IMR-90 (cell line): ENCODE measurements at regions not wholly inside any gene's neighbourhood (a gene's known extent, or its start where the extent isn't known, plus 50 kb on each side); places are given as distances from the start of the nearest gene placed in this dataset.

Source experiments
- BHLHE40 ChIP-seq: fragments of 150-350 bp; IDR thresholded peaks from 2 replicates; pipeline ENCODE4 v1.6.1; 2016; ENCODE audit warnings: mild to moderate bottlenecking, low read depth, low read length
- CEBPB ChIP-seq: IDR thresholded peaks from 2 replicates; pipeline ENCODE4 v1.6.1; 2012; ENCODE audit warnings: low read depth, low read length, improper control_type of control experiment
- CTCF ChIP-seq: conservative IDR thresholded peaks from 2 replicates; pipeline ENCODE4 v1.5.1; 2012; ENCODE audit warnings: mild to moderate bottlenecking, low read depth, low read length, improper control_type of control experiment
- ELK1 ChIP-seq: fragments of 150-350 bp; IDR thresholded peaks from 2 replicates; pipeline ENCODE4 v1.6.1; 2016; ENCODE audit warnings: low read depth, mild to moderate bottlenecking, low read length, moderate library complexity, borderline replicate concordance
- MAFK ChIP-seq: IDR thresholded peaks from 2 replicates; pipeline ENCODE4 v1.6.1; 2012; ENCODE audit warnings: low read depth, low read length, improper control_type of control experiment
- MXI1 ChIP-seq: IDR thresholded peaks from 2 replicates; pipeline ENCODE4 v1.6.1; 2012; ENCODE audit warnings: low read depth, mild to moderate bottlenecking, low read length, moderate library complexity, borderline replicate concordance
- NFE2L2 ChIP-seq: fragments of 150-350 bp; IDR thresholded peaks from 2 replicates; pipeline ENCODE4 v1.6.1; 2016; ENCODE audit warnings: low read depth, mild to moderate bottlenecking, low read length
- POLR2A ChIP-seq: IDR thresholded peaks from 2 replicates; pipeline ENCODE4 v1.6.1; 2012; ENCODE audit warnings: mild to moderate bottlenecking, low read depth, low read length
- RAD21 ChIP-seq: IDR thresholded peaks from 2 replicates; pipeline ENCODE4 v1.6.1; 2012; ENCODE audit warnings: low read length, improper control_type of control experiment
- USF2 ChIP-seq: fragments of 150-350 bp; IDR thresholded peaks from 2 replicates; pipeline ENCODE4 v1.6.1; 2017; ENCODE audit warnings: mild to moderate bottlenecking, antibody characterized with exemption, low read length, low read depth

GRCh38 chr1:30634507-30634906 is 88.9 kb downstream of the MATN1 start:
- no peak for TF ChIP-seq CTCF
- no peak for TF ChIP-seq POLR2A
- TF ChIP-seq USF2 = no peak
- TF ChIP-seq MXI1 = no peak
- TF ChIP-seq NFE2L2 = no peak
- TF ChIP-seq BHLHE40 = no peak
- no peak for TF ChIP-seq MAFK
- TF ChIP-seq ELK1 = no peak
- no peak for TF ChIP-seq CEBPB
- TF ChIP-seq RAD21 = no peak
